Heart left ventricle (tissue), 13 donors: ENCODE measurements at regions not wholly inside any gene's neighbourhood (a gene's known extent, or its start where the extent isn't known, plus 50 kb on each side); places are given as distances from the start of the nearest gene placed in this dataset.

Experiments
- POLR2A ChIP-seq, 2 donors: fragments of 450-650 bp; IDR thresholded peaks; one replicate each; pipeline ENCODE4 v1.6.1; 2017; ENCODE audit warnings: antibody characterized with exemption in 2 of 2, mild to moderate bottlenecking in 2 of 2, moderate library complexity in 2 of 2
- TF ChIP-seq, protein P1 (sequence below), 12 donors: fragments of 200-600 bp; sonication (generic) in 4 of 12; IDR thresholded peaks; one replicate each; pipeline versions ENCODE4 v1.5.0 to v1.8.0; 2018 to 2022; ENCODE audit warnings: antibody characterized with exemption in 12 of 12, mild to moderate bottlenecking in 5 of 12
- donor health status: ischemic (EF 13 %, LVEDD 7.1; RV severe dilation, severe dysfunction).
- donor health status: DM: no; HTN: yes; CAD: no.
- donor health status: DM: no; HTN: no; CAD: no.
- donor health status: ischemic (EF 25% LVEDD 6.9; RV normal size, moderate dysfunction).
- donor health status: ischemic (EF 25% LVEDD 5.7; RV mildly dilated, moderate dysfunction).
- donor health status: ischemic (EF 35%, LVEDD 5.7; RV mildly dilated, moderate dysfunction).
- donor health status: nonischemic (EF 11% LVEDD 7.7; RV severe dilation, severe dysfunction).
- donor health status: DM: yes; HTN: yes; CAD: no.
- donor health status: PGD.
- donor health status: ischemic (EF 29% LVEDD 5.4; RV normal size, mild dysfunction).
- donor health status: nonischemic (EF 23%, LVEDD 6.1; RV moderate dilation, normal function).

DNA sequence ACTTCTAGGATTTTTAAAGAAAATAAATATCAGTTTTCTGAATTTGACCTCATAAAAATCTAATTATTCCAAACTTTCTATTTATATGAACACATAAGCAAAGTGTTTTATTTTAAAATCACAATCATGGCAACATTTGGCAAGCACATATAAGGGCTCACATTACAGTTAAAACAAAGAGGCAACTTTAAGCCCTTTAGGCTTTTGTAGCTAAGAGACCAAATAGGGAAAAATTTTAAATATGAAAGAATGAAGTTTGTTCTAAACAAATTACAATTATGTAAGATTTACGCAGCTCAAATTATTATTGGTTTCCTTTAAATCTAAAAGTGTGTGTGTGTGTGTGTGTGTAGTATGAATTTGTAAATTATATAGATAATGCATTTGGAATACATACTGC is 267.0 kb downstream of the ZIC4 start:
- TF ChIP-seq POLR2A (IDR thresholded peaks at IDR 0.05), result no peak
- TF ChIP-seq, protein P1, sequence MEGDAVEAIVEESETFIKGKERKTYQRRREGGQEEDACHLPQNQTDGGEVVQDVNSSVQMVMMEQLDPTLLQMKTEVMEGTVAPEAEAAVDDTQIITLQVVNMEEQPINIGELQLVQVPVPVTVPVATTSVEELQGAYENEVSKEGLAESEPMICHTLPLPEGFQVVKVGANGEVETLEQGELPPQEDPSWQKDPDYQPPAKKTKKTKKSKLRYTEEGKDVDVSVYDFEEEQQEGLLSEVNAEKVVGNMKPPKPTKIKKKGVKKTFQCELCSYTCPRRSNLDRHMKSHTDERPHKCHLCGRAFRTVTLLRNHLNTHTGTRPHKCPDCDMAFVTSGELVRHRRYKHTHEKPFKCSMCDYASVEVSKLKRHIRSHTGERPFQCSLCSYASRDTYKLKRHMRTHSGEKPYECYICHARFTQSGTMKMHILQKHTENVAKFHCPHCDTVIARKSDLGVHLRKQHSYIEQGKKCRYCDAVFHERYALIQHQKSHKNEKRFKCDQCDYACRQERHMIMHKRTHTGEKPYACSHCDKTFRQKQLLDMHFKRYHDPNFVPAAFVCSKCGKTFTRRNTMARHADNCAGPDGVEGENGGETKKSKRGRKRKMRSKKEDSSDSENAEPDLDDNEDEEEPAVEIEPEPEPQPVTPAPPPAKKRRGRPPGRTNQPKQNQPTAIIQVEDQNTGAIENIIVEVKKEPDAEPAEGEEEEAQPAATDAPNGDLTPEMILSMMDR (IDR thresholded peaks at IDR 0.05), result no peak
